C4-2B (cell line): ENCODE measurements at regions not wholly inside any gene's neighbourhood (a gene's known extent, or its start where the extent isn't known, plus 50 kb on each side); places are given as distances from the start of the nearest gene placed in this dataset.

ENCODE experiments used
- H3K27ac ChIP-seq: fragments of 450-650 bp; 2 replicates; pipeline ENCODE4 v1.5.1; 2017
- ZFX ChIP-seq: fragments of 450-650 bp; IDR thresholded peaks from 2 replicates; pipeline ENCODE4 v1.6.1; 2017
- TF ChIP-seq, protein P1 (sequence below): fragments of 450-650 bp; conservative IDR thresholded peaks from 2 replicates; pipeline ENCODE4 v1.5.1; 2017; ENCODE audit warnings: mild to moderate bottlenecking

DNA sequence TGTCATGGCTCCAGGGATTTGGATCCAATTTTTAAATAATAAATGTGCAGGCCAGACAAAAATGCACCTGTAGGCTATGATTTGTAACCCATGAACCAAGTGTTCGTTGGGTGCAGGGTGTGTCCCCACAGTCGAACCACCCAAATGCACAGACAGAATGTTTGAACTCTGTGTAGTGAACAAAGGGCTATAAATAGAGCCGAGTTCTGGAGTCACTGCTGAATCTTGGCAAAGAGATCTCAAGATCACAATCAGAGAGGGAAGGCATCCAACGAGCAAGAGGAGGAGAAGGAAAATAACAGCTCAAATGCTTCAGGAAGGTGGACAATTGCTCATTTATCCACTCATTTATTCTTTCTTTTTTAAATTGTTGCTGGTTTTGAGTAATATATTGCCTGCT, 547.9 kb downstream of the FGF9 start:
- no peak overlapping the region; the same call in 1 of the 2 replicates for H3K27ac ChIP-seq
- TF ChIP-seq ZFX, result no peak
- TF ChIP-seq, protein P1, sequence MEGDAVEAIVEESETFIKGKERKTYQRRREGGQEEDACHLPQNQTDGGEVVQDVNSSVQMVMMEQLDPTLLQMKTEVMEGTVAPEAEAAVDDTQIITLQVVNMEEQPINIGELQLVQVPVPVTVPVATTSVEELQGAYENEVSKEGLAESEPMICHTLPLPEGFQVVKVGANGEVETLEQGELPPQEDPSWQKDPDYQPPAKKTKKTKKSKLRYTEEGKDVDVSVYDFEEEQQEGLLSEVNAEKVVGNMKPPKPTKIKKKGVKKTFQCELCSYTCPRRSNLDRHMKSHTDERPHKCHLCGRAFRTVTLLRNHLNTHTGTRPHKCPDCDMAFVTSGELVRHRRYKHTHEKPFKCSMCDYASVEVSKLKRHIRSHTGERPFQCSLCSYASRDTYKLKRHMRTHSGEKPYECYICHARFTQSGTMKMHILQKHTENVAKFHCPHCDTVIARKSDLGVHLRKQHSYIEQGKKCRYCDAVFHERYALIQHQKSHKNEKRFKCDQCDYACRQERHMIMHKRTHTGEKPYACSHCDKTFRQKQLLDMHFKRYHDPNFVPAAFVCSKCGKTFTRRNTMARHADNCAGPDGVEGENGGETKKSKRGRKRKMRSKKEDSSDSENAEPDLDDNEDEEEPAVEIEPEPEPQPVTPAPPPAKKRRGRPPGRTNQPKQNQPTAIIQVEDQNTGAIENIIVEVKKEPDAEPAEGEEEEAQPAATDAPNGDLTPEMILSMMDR, result no peak

- TF ChIP-seq ZFX, result no peak
- TF ChIP-seq, protein P1, result no peak
- H3K27ac ChIP-seq, result no peak overlapping the region
These were observed 548.8 kb downstream of the FGF9 start for GRCh38 chr13:22219709-22220108.

GRCh38 chr13:22220151-22221135, 549.6 kb downstream of the FGF9 start:
- H3K27ac ChIP-seq, result no peak overlapping the region
- no peak for TF ChIP-seq ZFX

DNA sequence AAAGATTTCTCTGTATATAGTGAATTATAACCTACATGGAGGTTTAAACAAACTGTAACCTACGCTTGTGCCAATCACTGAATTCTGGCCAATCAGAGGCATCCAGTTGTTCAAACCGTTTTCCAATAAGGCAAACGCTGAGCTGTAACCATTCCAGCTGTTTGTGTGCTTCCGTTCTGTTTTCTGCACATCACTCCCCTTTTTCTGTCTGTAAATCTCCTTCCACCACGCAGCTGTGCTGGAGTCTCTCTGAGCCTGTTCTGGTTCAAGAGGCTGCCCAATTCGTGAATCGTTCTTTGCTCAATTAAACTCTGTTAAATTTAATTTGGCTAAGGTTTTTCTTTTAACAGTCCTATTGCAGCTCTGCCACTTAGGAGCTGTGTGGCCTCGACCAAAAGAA, 552.5 kb downstream of the FGF9 start:
- no peak overlapping the region for H3K27ac ChIP-seq
- TF ChIP-seq, protein P1, result no peak
- no peak for TF ChIP-seq ZFX

GRCh38 chr13:22226086-22226485, 555.2 kb downstream of the FGF9 start:
- no peak overlapping the region for H3K27ac ChIP-seq
- TF ChIP-seq, protein P1, result no peak
- TF ChIP-seq ZFX, result no peak

DNA sequence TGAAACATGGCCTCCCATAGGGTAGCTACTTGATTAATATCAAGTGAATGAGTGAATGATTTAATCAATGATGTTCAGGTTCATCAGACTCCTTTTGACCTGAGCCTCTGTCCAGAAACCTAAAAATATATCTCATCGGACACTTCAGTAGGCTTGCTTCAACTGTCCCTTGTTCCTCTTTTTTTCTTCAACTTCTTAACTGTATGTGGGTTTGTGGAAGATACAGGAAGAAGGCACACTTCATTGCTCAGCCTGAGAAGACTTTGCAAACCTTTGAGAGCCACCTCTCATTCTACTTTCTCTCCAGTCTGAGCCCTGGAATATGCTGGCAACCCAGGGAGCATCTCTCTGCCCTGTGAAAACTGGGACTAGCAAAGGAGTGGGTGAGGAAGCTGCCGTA, 557.0 kb downstream of the FGF9 start:
- TF ChIP-seq, protein P1, result no peak
- TF ChIP-seq ZFX, result no peak

GRCh38 chr13:22229916-22230315, 559.0 kb downstream of the FGF9 start:
- H3K27ac ChIP-seq, result no peak overlapping the region
- TF ChIP-seq ZFX, result no peak
- TF ChIP-seq, protein P1, result no peak

More for the DNA sequence above, 557.0 kb downstream of the FGF9 start:
- no peak overlapping the region for H3K27ac ChIP-seq
